Liver (tissue), 8 donors: ENCODE measurements at regions not wholly inside any gene's neighbourhood (a gene's known extent, or its start where the extent isn't known, plus 50 kb on each side); places are given as distances from the start of the nearest gene placed in this dataset.

Source experiments
- DNase-seq: peaks from one replicate; pipeline ENCODE4 v3.0.0-alpha.2; 2017; ENCODE audit warnings: low spot score
- H3K27ac ChIP-seq, 2 donors: one replicate each; pipeline ENCODE4 v1.7.0; 2013; ENCODE audit warnings: inconsistent platforms in 2 of 2, low read length in 2 of 2, control low read depth in 1 of 2, low read depth in 1 of 2, mild to moderate bottlenecking in 1 of 2
- H3K27me3 ChIP-seq, 4 donors: one replicate each; pipeline versions ENCODE4 v1.6.1 to v1.7.0; 2013; ENCODE audit warnings: low read length in 3 of 4, inconsistent platforms in 1 of 4, mild to moderate bottlenecking in 1 of 4, moderate library complexity in 1 of 4; ENCODE audit not compliant: control insufficient read depth in 4 of 4, insufficient read depth in 4 of 4
- H3K36me3 ChIP-seq, 4 donors: one replicate each; pipeline versions ENCODE4 v1.6.1 to v1.7.0; 2013; ENCODE audit warnings: low read length in 3 of 4, mild to moderate bottlenecking in 3 of 4, low read depth in 1 of 4, moderate library complexity in 1 of 4; ENCODE audit not compliant: control insufficient read depth in 4 of 4, insufficient read depth in 3 of 4
- H3K4me1 ChIP-seq, 4 donors: one replicate each; pipeline versions ENCODE4 v1.6.1 to v1.7.0; 2013; ENCODE audit warnings: low read length in 3 of 4, mild to moderate bottlenecking in 3 of 4, moderate library complexity in 1 of 4; ENCODE audit not compliant: control insufficient read depth in 4 of 4, insufficient read depth in 4 of 4
- H3K4me3 ChIP-seq, 3 donors: one replicate each; pipeline versions ENCODE4 v1.6.1 to v1.7.0; 2013; ENCODE audit warnings: low read length in 3 of 3, control low read depth in 1 of 3, low read depth in 1 of 3, mild to moderate bottlenecking in 1 of 3
- H3K9ac ChIP-seq, 2 donors: one replicate each; pipeline ENCODE4 v1.7.0; 2013; ENCODE audit warnings: low read length in 2 of 2, mild to moderate bottlenecking in 2 of 2, moderate library complexity in 2 of 2, control low read depth in 1 of 2, low read depth in 1 of 2
- H3K9me3 ChIP-seq, 4 donors: one replicate each; pipeline versions ENCODE4 v1.6.1 to v1.7.0; 2013; ENCODE audit warnings: low read length in 3 of 4; ENCODE audit not compliant: control insufficient read depth in 4 of 4
- CTCF ChIP-seq: fragments of 150-350 bp; IDR thresholded peaks from 2 replicates; pipeline ENCODE4 v1.5.1; 2017; ENCODE audit warnings: improper control_type of control experiment, low read depth, low read length; ENCODE audit not compliant: missing input control
- EGR1 ChIP-seq, 2 donors: IDR thresholded peaks; 2 replicates each; pipeline ENCODE4 v1.6.1; 2016 to 2018; ENCODE audit warnings: antibody characterized with exemption in 2 of 2, low read depth in 2 of 2
- FOXA1 ChIP-seq: IDR thresholded peaks from 2 replicates; pipeline ENCODE4 v1.6.1; 2016; ENCODE audit warnings: antibody characterized with exemption
- FOXA2 ChIP-seq: IDR thresholded peaks from 2 replicates; pipeline ENCODE4 v1.6.1; 2016; ENCODE audit warnings: antibody characterized with exemption
- GABPA ChIP-seq, 2 donors: IDR thresholded peaks in 1 of 2; conservative IDR thresholded peaks in 1 of 2; 2 replicates each; pipeline ENCODE4 v1.6.1; 2016; ENCODE audit warnings: antibody characterized with exemption in 2 of 2, mild to moderate bottlenecking in 1 of 2, moderate library complexity in 1 of 2
- HNF4A ChIP-seq, 2 donors: conservative IDR thresholded peaks; 2 replicates each; pipeline ENCODE4 v1.6.1; 2016; ENCODE audit warnings: antibody characterized with exemption in 2 of 2, mild to moderate bottlenecking in 2 of 2
- HNF4G ChIP-seq: IDR thresholded peaks from 2 replicates; pipeline ENCODE4 v1.6.1; 2016; ENCODE audit warnings: antibody characterized with exemption
- JUND ChIP-seq, 2 donors: IDR thresholded peaks; 2 replicates each; pipeline ENCODE4 v1.6.1; 2016; ENCODE audit warnings: antibody characterized with exemption in 2 of 2
- RAD21 ChIP-seq, 2 donors: IDR thresholded peaks; 2 replicates each; pipeline ENCODE4 v1.6.1; 2016; ENCODE audit warnings: antibody characterized with exemption in 2 of 2, mild to moderate bottlenecking in 2 of 2
- REST ChIP-seq: IDR thresholded peaks from 2 replicates; pipeline ENCODE4 v1.6.1; 2016; ENCODE audit warnings: antibody characterized with exemption, mild to moderate bottlenecking
- SP1 ChIP-seq: IDR thresholded peaks from 2 replicates; pipeline ENCODE4 v1.6.1; 2018; ENCODE audit warnings: antibody characterized with exemption, mild to moderate bottlenecking
- TAF1 ChIP-seq: conservative IDR thresholded peaks from 2 replicates; pipeline ENCODE4 v1.6.1; 2016; ENCODE audit warnings: antibody characterized with exemption, mild to moderate bottlenecking
- YY1 ChIP-seq: IDR thresholded peaks from 2 replicates; pipeline ENCODE4 v1.6.1; 2016; ENCODE audit warnings: antibody characterized with exemption, mild to moderate bottlenecking
- WGBS: extraction: QIAGEN DNeasy Blood & Tissue Kit; methylation state at CpG from one replicate; pipeline ENCODE4 v1.1.7; 2013; 5-methylcytosine and 5-hydroxymethylcytosine counted together
- TF ChIP-seq, protein P1 (sequence below): IDR thresholded peaks from 2 replicates; pipeline ENCODE4 v1.6.1; 2016; ENCODE audit warnings: antibody characterized with exemption
- TF ChIP-seq, protein P2 (sequence below): IDR thresholded peaks from 2 replicates; pipeline ENCODE4 v1.6.1; 2016; ENCODE audit warnings: antibody characterized with exemption
- TF ChIP-seq, protein P3 (sequence below): IDR thresholded peaks from 2 replicates; pipeline ENCODE4 v1.6.1; 2016; ENCODE audit warnings: antibody characterized with exemption
- donor health status: healthy.
- donor health status: healthy.
- donor health status: healthy.
- donor health status: healthy.
- donor health status: healthy.

DNA sequence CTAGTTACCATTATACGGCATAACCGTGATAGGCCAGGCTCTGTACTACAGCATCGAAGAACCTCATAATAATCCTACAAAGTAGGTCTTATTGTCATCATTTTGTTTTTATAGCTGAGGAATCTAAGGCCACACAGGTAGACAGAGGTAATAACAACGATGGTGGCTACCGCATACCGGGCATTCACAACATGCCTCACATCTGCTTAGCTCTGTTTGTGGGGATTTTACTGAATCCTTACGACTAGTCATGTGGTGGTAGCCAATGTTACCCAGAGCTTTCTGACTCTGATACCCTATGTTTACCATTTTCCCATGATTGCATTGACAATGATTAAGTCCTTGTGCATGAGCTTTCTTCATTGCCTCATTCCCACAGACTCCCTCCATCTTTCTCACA lies 269.4 kb downstream of the TCF7L2 start:
- Histone ChIP-seq H3K4me3 (no peak overlapping the region), H3K9me3 (no peaks in the 10 kb centered on the region), H3K27ac (no peak overlapping the region), H3K36me3 (no peaks in the 10 kb centered on the region), H3K4me1 (no peaks in the 10 kb centered on the region), H3K27me3 (no peaks in the 10 kb centered on the region), H3K9ac (no peak overlapping the region)
- DNase-seq: no peak
- WGBS: 93% methylated on average over 7 of the region's 7 CpGs
- TF ChIP-seq TAF1 (no peak), SP1 (no peak), HNF4A (conservative IDR thresholded peaks at IDR 0.05) (no peak)
- TF ChIP-seq, protein P1, sequence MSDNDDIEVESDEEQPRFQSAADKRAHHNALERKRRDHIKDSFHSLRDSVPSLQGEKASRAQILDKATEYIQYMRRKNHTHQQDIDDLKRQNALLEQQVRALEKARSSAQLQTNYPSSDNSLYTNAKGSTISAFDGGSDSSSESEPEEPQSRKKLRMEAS: no peak

DNA sequence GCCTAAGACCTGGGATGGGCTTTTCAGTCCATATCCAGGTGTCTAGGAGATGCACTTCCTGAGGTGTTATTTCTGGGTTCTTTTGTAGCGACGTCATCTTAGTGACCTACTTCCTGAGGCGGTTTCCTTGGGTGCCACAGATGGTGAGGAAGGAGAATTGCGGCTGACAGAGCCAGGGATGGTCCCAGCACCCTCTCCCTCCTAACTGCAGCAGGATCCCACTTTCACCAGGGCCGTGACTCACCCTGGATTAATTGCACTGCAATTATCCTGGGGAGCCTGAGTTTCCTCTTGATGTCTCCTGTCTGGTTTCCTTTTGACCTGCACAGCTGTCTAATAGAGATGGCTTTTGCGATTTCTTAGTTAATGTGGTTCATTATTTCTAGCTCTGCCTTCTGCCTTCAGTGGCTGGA lies 271.7 kb downstream of the TCF7L2 start:
- H3K9me3 ChIP-seq: no peaks in the 10 kb centered on the region
- no peaks in the 10 kb centered on the region for H3K36me3 ChIP-seq
- TF ChIP-seq FOXA1: no peak
- TF ChIP-seq, protein P2, sequence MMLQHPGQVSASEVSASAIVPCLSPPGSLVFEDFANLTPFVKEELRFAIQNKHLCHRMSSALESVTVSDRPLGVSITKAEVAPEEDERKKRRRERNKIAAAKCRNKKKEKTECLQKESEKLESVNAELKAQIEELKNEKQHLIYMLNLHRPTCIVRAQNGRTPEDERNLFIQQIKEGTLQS: no peak
- H3K27ac ChIP-seq: no peak overlapping the region
- no peaks in the 10 kb centered on the region for H3K4me1 ChIP-seq
- no peaks in the 10 kb centered on the region for H3K27me3 ChIP-seq
- no peak overlapping the region for H3K4me3 ChIP-seq
- 59% methylated on average over 6 of the region's 6 CpGs for WGBS
- no peak overlapping the region for H3K9ac ChIP-seq
- DNase-seq: no peak

- no peaks in the 10 kb centered on the region for H3K4me1 ChIP-seq
- 54% methylated on average over 12 of the region's 12 CpGs for WGBS
- no peaks in the 10 kb centered on the region for H3K9me3 ChIP-seq
- no peaks in the 10 kb centered on the region for H3K27me3 ChIP-seq
- no peaks in the 10 kb centered on the region for H3K36me3 ChIP-seq
- no peak overlapping the region for H3K27ac ChIP-seq
- no peak overlapping the region for H3K4me3 ChIP-seq
- no peak overlapping the region for H3K9ac ChIP-seq
- TF ChIP-seq YY1 (no peak), TAF1 (no peak), JUND (IDR thresholded peaks at IDR 0.05) (no peak), CTCF (no peak), EGR1 (IDR thresholded peaks at IDR 0.05; ENCODE audit: low read depth in 2 of 2) (no peak), HNF4A (conservative IDR thresholded peaks at IDR 0.05) (no peak), SP1 (no peak), FOXA2 (no peak), HNF4G (no peak), GABPA (IDR thresholded peaks at IDR 0.05 in 1 of 2, conservative IDR thresholded peaks at IDR 0.05 in 1 of 2) (no peak)
- DNase-seq: no peak
These were observed 272.2 kb downstream of the TCF7L2 start for GRCh38 chr10:113222207-113222606.

- Histone ChIP-seq H3K36me3 (no peaks in the 10 kb centered on the region), H3K27me3 (no peaks in the 10 kb centered on the region), H3K9me3 (no peaks in the 10 kb centered on the region), H3K4me3 (no peak overlapping the region), H3K9ac (no peak overlapping the region), H3K4me1 (no peaks in the 10 kb centered on the region), H3K27ac (no peak overlapping the region)
- WGBS: 88% methylated on average over 2 of the region's 2 CpGs
- DNase-seq: no peak
- TF ChIP-seq EGR1 (IDR thresholded peaks at IDR 0.05; ENCODE audit: low read depth in 2 of 2) (no peak), REST (no peak), RAD21 (IDR thresholded peaks at IDR 0.05) (no peak), FOXA2 (no peak)
- TF ChIP-seq, protein P2: no peak
- TF ChIP-seq, protein P3, sequence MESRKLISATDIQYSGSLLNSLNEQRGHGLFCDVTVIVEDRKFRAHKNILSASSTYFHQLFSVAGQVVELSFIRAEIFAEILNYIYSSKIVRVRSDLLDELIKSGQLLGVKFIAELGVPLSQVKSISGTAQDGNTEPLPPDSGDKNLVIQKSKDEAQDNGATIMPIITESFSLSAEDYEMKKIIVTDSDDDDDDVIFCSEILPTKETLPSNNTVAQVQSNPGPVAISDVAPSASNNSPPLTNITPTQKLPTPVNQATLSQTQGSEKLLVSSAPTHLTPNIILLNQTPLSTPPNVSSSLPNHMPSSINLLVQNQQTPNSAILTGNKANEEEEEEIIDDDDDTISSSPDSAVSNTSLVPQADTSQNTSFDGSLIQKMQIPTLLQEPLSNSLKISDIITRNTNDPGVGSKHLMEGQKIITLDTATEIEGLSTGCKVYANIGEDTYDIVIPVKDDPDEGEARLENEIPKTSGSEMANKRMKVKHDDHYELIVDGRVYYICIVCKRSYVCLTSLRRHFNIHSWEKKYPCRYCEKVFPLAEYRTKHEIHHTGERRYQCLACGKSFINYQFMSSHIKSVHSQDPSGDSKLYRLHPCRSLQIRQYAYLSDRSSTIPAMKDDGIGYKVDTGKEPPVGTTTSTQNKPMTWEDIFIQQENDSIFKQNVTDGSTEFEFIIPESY: no peak
These were observed 275.3 kb downstream of the TCF7L2 start for GRCh38 chr10:113225364-113225763.
